Naive B cell (primary cell): ENCODE measurements at regions not wholly inside any gene's neighbourhood (a gene's known extent, or its start where the extent isn't known, plus 50 kb on each side); places are given as distances from the start of the nearest gene placed in this dataset.
"Not testable (repeated sequence)": the region's sequence is repeated elsewhere in the genome, so short reads cannot be mapped to it uniquely, and the experiment has no call there.

Experiments used
- ATAC-seq, 2 donors: fragments of 150-1000 bp; cut with Tn5 transposase; 2 replicates each; pipeline ENCODE4 v1.10.0; 2021; ENCODE audit warnings: low read depth in 2 of 2, mild to moderate bottlenecking in 2 of 2, moderate library complexity in 2 of 2
- DNase-seq: peaks from one replicate; pipeline ENCODE4 v3.0.0; 2022
- H3K27ac Mint-ChIP-seq, 6 donors: one replicate each; pipeline ENCODE4 v1.8.0; 2020 to 2022; ENCODE audit warnings: mild to moderate bottlenecking in 6 of 6, mixed read lengths in 6 of 6, moderate library complexity in 5 of 6, inconsistent platforms in 2 of 6
- H3K27me3 Mint-ChIP-seq, 3 donors: one replicate each; pipeline ENCODE4 v1.8.0; 2021 to 2022; ENCODE audit warnings: mixed read lengths in 3 of 3, mild to moderate bottlenecking in 1 of 3
- H3K36me3 Mint-ChIP-seq, 2 donors: one replicate each; pipeline ENCODE4 v1.8.0; 2020 to 2022; ENCODE audit warnings: mixed read lengths in 2 of 2, inconsistent platforms in 1 of 2, mild to moderate bottlenecking in 1 of 2
- H3K4me1 Mint-ChIP-seq, 3 donors: one replicate each; pipeline ENCODE4 v1.8.0; 2020 to 2022; ENCODE audit warnings: mixed read lengths in 3 of 3, inconsistent platforms in 1 of 3, mild to moderate bottlenecking in 1 of 3, moderate library complexity in 1 of 3
- H3K4me3 Mint-ChIP-seq, 8 donors: one replicate each; pipeline ENCODE4 v1.8.0; 2020 to 2022; ENCODE audit warnings: mild to moderate bottlenecking in 8 of 8, mixed read lengths in 8 of 8, moderate library complexity in 8 of 8, inconsistent platforms in 2 of 8
- H3K9me3 Mint-ChIP-seq, 7 donors: one replicate each; pipeline ENCODE4 v1.8.0; 2020 to 2022; ENCODE audit warnings: mixed read lengths in 7 of 7, mild to moderate bottlenecking in 5 of 7, inconsistent platforms in 2 of 7, moderate library complexity in 1 of 7

- H3K4me1 Mint-ChIP-seq = no peaks in the 10 kb centered on the region
- peaks cover 0 to 9% (median 6%) of the 10 kb centered on the region in 7 donors for H3K9me3 Mint-ChIP-seq
- ATAC-seq (no peak), DNase-seq (no peak)
- no peak overlapping the region for H3K4me3 Mint-ChIP-seq
- no peaks in the 10 kb centered on the region for H3K36me3 Mint-ChIP-seq
- H3K27ac Mint-ChIP-seq = no peak overlapping the region
- no peaks in the 10 kb centered on the region for H3K27me3 Mint-ChIP-seq
Observed at GRCh38 chr3:176247191-176247590, 950.1 kb downstream of the TBL1XR1 start.

DNA sequence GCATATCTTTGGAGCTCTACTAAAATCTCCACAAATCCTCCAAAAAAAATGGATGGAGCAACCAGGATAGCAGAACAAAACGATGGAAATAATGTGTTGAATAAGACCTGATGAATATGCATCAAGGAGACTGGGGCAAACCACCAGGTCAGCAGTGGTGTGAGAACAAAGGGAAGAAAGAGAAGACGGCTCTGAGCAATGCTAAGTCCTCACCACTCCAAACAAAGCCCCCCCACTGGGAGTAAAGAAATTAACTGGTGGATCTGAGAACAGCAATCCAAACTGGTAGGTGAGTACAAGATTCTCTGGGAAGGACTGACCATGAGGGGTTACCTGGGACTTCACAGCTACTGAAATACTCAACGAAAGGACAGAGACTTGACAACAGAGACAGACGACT is 977.3 kb downstream of the TBL1XR1 start:
- no peak for DNase-seq
- ATAC-seq = no peak
- no peak overlapping the region for H3K4me3 Mint-ChIP-seq
- peaks cover 0 to 8% of the 10 kb centered on the region in 2 donors for H3K36me3 Mint-ChIP-seq
- peaks cover 0 to 14% (median 7%) of the 10 kb centered on the region in 7 donors for H3K9me3 Mint-ChIP-seq
- no peaks in the 10 kb centered on the region for H3K27me3 Mint-ChIP-seq
- no peaks in the 10 kb centered on the region for H3K4me1 Mint-ChIP-seq
- H3K27ac Mint-ChIP-seq = no peak overlapping the region

DNA sequence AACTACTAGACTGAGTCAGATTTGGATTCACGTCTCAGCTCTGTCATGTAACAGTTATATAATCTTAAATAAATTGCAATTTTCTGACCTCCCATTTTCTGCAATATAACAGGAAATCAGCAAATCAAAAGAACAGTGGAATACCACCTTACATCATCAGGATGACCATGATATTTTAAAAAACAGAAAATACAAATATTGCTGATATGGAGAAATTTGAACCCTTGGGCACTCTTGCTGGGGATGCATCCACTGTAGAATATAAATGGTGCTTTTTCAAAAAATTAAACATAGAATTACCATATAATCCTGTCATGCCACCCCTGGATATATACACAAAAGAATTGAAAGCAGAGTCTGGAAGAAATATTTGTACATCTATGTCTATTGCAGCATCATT is 982.5 kb downstream of the TBL1XR1 start:
- DNase-seq (no peak), ATAC-seq (no peak)
- Mint-ChIP-seq H3K36me3 (peaks cover 0 to 5% of the 10 kb centered on the region in 2 donors), H3K4me1 (no peaks in the 10 kb centered on the region), H3K27me3 (no peaks in the 10 kb centered on the region), H3K9me3 (peaks cover 0 to 9% (median 4%) of the 10 kb centered on the region in 7 donors), H3K4me3 (no peak overlapping the region), H3K27ac (no peak overlapping the region)

GRCh38 chr3:176213314-176213713 is 984.0 kb downstream of the TBL1XR1 start:
- ATAC-seq, H3K27ac Mint-ChIP-seq: not testable (repeated sequence)

DNA sequence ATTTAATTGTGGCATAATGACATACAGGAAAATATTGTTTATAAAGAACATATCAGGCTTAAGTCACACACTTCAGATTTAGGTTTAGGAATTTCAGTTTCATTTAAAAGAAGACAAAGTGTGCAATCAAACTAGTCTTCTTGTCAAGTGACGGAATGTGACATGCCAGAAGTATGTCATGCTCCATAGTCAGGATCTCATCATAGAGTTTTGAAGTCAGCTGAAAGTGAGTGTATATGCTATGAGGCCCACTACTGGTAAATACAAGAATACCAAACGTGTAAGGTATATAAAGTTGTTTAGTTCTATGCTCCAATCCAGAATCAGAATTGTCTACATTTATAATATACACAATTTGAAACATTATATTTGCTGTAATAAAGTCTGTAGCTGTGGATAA is 988.4 kb downstream of the TBL1XR1 start:
- ATAC-seq (no peak), DNase-seq (no peak)
- Mint-ChIP-seq H3K9me3 (peaks cover 0 to 6% (median 3%) of the 10 kb centered on the region in 7 donors), H3K27me3 (no peaks in the 10 kb centered on the region), H3K36me3 (no peaks in the 10 kb centered on the region), H3K4me1 (no peaks in the 10 kb centered on the region), H3K27ac (no peak overlapping the region), H3K4me3 (no peak overlapping the region)

More at GRCh38 chr3:176213314-176213713, 984.0 kb downstream of the TBL1XR1 start:
- not testable (repeated sequence) for H3K9me3 Mint-ChIP-seq, H3K4me1 Mint-ChIP-seq, H3K4me3 Mint-ChIP-seq, DNase-seq, H3K27me3 Mint-ChIP-seq, H3K36me3 Mint-ChIP-seq

DNA sequence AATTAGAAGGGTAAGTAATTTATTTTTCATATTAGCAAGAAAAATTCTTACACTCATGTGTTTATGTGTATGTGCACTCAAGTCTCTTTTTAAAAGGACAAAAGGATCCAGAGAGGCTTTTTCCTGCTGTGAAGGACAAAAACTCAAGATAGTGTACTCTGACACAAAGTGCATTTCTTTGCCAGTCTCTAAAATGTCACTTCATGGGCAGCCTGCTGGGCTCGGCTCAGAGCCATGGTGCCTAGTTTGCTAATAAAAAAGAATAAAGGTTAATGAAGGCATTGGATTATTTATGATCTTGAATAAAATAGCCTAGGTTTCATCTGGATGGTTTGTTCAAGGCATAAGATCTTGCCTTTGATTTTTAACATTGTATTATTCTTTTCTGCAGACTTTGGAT is 989.0 kb downstream of the TBL1XR1 start:
- H3K27ac Mint-ChIP-seq = no peak overlapping the region
- DNase-seq (no peak), ATAC-seq (no peak)
- no peaks in the 10 kb centered on the region for H3K27me3 Mint-ChIP-seq
- H3K36me3 Mint-ChIP-seq = no peaks in the 10 kb centered on the region
- peaks cover 0 to 8% (median 4%) of the 10 kb centered on the region in 7 donors for H3K9me3 Mint-ChIP-seq
- no peak overlapping the region for H3K4me3 Mint-ChIP-seq
- no peaks in the 10 kb centered on the region for H3K4me1 Mint-ChIP-seq

DNA sequence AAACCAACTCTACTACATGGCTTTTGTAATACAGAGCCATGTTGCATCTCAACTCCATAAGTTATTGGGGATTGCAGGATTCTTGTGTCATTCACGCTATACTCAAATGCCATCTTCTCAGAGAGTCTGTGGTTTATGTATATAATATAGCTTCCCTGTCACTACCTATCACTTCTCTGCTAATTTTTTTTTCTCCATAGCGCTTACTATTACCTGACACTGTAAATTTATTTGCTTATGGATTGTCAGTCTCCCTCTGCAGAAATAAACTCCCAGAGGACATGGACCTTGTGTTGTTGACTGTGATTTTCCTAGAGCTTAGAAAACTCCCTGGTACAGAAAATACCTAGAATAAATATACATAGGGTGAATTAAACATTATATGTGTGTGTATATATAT is 990.5 kb downstream of the TBL1XR1 start:
- DNase-seq = no peak
- no peak overlapping the region for H3K4me3 Mint-ChIP-seq
- ATAC-seq = no peak
- H3K4me1 Mint-ChIP-seq = no peaks in the 10 kb centered on the region
- H3K27me3 Mint-ChIP-seq = no peaks in the 10 kb centered on the region
- no peaks in the 10 kb centered on the region for H3K36me3 Mint-ChIP-seq
- no peak overlapping the region for H3K27ac Mint-ChIP-seq
- peaks cover 0 to 8% (median 5%) of the 10 kb centered on the region in 7 donors for H3K9me3 Mint-ChIP-seq

DNA sequence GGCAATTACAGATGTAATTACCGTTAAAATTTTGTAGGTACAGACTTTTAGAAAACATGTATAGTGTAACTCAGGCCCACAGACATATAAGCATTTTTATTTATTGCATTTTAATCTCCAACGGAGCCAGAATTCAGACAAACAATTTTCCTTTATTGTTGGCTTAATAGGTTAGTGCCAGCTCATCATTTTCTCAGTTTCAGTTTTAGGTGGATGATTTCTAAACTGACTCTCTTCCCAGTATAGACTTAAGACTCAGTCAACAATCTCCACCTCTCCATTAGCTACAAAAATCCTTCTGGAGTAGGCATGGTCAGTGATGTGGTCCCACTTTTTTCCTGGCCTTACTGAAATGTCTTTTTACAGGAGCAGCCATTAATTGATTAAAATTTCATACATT is 994.6 kb downstream of the TBL1XR1 start:
- no peak overlapping the region for H3K27ac Mint-ChIP-seq
- no peak for ATAC-seq
- H3K27me3 Mint-ChIP-seq = no peaks in the 10 kb centered on the region
- H3K36me3 Mint-ChIP-seq = no peaks in the 10 kb centered on the region
- no peak overlapping the region for H3K4me3 Mint-ChIP-seq
- DNase-seq = no peak
- H3K4me1 Mint-ChIP-seq = no peaks in the 10 kb centered on the region
- H3K9me3 Mint-ChIP-seq = peaks cover 3 to 16% (median 4%) of the 10 kb centered on the region in 7 donors

GRCh38 chr3:176193032-176193730 is 1004.1 kb downstream of the TBL1XR1 start:
- no peak overlapping the region for H3K4me3 Mint-ChIP-seq
- ATAC-seq (no peak), DNase-seq (no peak)
- H3K27me3 Mint-ChIP-seq = no peaks in the 10 kb centered on the region
- peaks cover 1 to 28% (median 6%) of the 10 kb centered on the region in 7 donors for H3K9me3 Mint-ChIP-seq
- H3K27ac Mint-ChIP-seq = no peak overlapping the region
- H3K36me3 Mint-ChIP-seq = no peaks in the 10 kb centered on the region
- no peaks in the 10 kb centered on the region for H3K4me1 Mint-ChIP-seq

- H3K9me3 Mint-ChIP-seq = peaks cover 0 to 13% (median 6%) of the 10 kb centered on the region in 7 donors
- DNase-seq = no peak
- no peaks in the 10 kb centered on the region for H3K36me3 Mint-ChIP-seq
- H3K27me3 Mint-ChIP-seq = no peaks in the 10 kb centered on the region
- H3K27ac Mint-ChIP-seq = no peak overlapping the region
- ATAC-seq = no peak
- H3K4me1 Mint-ChIP-seq = no peaks in the 10 kb centered on the region
- no peak overlapping the region for H3K4me3 Mint-ChIP-seq
Observed at GRCh38 chr3:176190755-176191154, 1006.5 kb downstream of the TBL1XR1 start.

GRCh38 chr3:176183181-176183580 is 1014.1 kb downstream of the TBL1XR1 start:
- ATAC-seq = no peak
- H3K27ac Mint-ChIP-seq = no peak overlapping the region
- H3K4me3 Mint-ChIP-seq = no peak overlapping the region
- no peaks in the 10 kb centered on the region for H3K27me3 Mint-ChIP-seq
- H3K4me1 Mint-ChIP-seq = no peaks in the 10 kb centered on the region
- no peaks in the 10 kb centered on the region for H3K36me3 Mint-ChIP-seq
- no peak for DNase-seq
- H3K9me3 Mint-ChIP-seq = peaks cover 0 to 8% (median 3%) of the 10 kb centered on the region in 7 donors

DNA sequence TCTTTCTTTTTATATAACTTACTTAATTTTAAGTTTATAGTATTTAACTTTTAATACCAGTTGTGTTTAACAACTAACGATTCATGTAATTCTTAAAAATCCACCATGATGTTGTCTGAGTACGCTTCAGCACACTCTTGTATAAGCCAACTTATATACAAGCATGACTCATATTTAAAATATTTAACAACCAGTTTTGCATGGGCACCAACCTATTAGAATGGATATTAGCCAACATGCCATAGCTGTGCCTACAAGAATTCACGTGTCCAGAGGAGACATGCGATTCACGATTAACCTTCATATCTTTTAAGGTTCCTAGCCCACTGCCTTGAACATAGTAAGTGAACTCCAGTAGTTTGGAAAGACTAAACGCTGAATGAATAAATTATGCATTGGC is 1023.2 kb downstream of the TBL1XR1 start:
- Mint-ChIP-seq H3K9me3 (peaks cover 0 to 6% (median 3%) of the 10 kb centered on the region in 7 donors), H3K36me3 (no peaks in the 10 kb centered on the region), H3K27ac (no peak overlapping the region), H3K4me1 (no peaks in the 10 kb centered on the region), H3K4me3 (no peak overlapping the region), H3K27me3 (no peaks in the 10 kb centered on the region)
- DNase-seq (no peak), ATAC-seq (no peak)

GRCh38 chr3:176172492-176172891 is 1024.8 kb downstream of the TBL1XR1 start:
- ATAC-seq (no peak), DNase-seq (no peak)
- Mint-ChIP-seq H3K27me3 (no peaks in the 10 kb centered on the region), H3K36me3 (no peaks in the 10 kb centered on the region), H3K4me1 (no peaks in the 10 kb centered on the region), H3K4me3 (no peak overlapping the region), H3K9me3 (peaks cover 2 to 9% (median 4%) of the 10 kb centered on the region in 7 donors), H3K27ac (peak overlapping the region in 1 of 6 donors; percentile 21)

DNA sequence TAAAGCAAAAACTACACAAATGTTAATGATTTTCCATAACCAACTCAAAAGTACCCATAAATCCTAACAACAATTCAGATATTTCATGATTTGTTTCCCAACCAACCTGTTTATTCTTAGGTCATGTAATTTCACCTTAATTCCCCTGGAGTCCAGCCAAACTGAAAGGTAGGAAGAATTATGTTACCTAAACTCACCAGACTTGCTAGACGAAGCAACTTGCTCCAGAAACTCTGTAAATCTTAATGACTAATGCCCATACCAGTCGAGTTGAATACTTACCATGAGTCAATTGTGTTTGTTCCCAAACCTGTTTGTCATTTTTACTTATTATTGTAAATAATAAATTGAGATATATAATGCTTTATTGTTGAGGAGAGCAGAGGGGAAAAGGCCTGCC is 1030.0 kb downstream of the TBL1XR1 start:
- DNase-seq = no peak
- Mint-ChIP-seq H3K4me1 (no peaks in the 10 kb centered on the region), H3K36me3 (no peaks in the 10 kb centered on the region), H3K4me3 (no peak overlapping the region), H3K9me3 (peaks cover 4 to 13% (median 8%) of the 10 kb centered on the region in 7 donors), H3K27ac (no peak overlapping the region), H3K27me3 (no peaks in the 10 kb centered on the region)
- ATAC-seq = no peak

DNA sequence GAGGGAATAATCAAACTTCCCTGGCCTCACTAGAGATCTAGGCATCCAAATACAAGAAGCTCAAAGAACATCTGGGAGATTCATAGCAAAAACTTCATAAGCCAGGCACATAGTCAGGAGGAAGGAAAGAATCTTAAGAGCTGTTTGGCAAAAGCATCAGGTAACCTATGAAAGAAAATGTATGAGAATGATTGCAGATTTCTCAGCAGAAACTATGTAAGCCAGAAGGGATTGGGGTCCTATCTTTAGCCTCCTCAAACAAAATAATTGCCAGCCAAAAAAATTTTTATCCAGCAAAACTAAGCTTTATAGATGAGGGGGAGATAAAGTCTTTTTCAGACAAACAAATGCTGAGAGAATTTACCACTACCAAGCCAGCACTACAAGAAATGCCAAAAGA is 1036.3 kb downstream of the TBL1XR1 start:
- Mint-ChIP-seq H3K9me3 (peaks cover 3 to 30% (median 13%) of the 10 kb centered on the region in 7 donors), H3K4me1 (no peaks in the 10 kb centered on the region), H3K27ac (no peak overlapping the region), H3K4me3 (no peak overlapping the region), H3K27me3 (no peaks in the 10 kb centered on the region), H3K36me3 (no peaks in the 10 kb centered on the region)
- no peak for DNase-seq
- no peak for ATAC-seq
